ENCODE measurements at regions not wholly inside any gene's neighbourhood (a gene's known extent, or its start where the extent isn't known, plus 50 kb on each side); places are given as distances from the start of the nearest gene placed in this dataset.

DNA sequence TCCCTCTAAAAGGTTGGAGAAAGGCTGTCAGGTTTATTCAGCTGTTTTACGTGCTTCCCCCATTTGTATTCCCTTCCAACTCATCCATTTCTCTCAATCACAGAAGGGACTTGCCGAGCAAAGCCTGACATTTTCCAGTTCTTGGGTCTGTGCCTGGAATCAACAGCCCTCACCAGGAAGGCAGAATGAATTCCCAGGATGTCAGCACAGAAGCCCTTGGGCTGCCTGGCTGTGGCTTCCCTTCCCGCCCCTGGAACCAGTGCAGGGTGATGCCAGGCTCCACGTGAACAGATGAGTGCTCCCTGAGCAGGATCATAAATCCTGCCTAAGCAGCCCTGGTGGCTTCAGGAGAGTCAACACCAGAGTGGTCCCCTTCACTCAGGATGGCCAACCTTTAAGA is 86.1 kb upstream of the CD83 start:
- in situ Hi-C loops (cut with HindIII; ENCODE audit: low pct_unique_long_range_greater_than_20kb, low sequenced_read_pairs): no loop called here
- DNase-seq (ENCODE audit: low read depth in 1 of 2, low spot score in 1 of 2): no peak
- TF ChIP-seq JUND (IDR thresholded peaks at IDR 0.05; ENCODE audit: low read depth): no peak

GRCh38 chr6:14035071-14035847 is 82.3 kb upstream of the CD83 start:
- DNase-seq (ENCODE audit: low read depth in 1 of 2, low spot score in 1 of 2): peak in 1 of 2 experiments; percentile 70
- in situ Hi-C loops (cut with HindIII; ENCODE audit: low pct_unique_long_range_greater_than_20kb, low sequenced_read_pairs): no loop called here

GRCh38 chr6:14035874-14036273 is 81.7 kb upstream of the CD83 start:
- DNase-seq (ENCODE audit: low read depth in 1 of 2, low spot score in 1 of 2): no peak
- TF ChIP-seq JUND (IDR thresholded peaks at IDR 0.05; ENCODE audit: low read depth): no peak
- in situ Hi-C loops (cut with HindIII; ENCODE audit: low pct_unique_long_range_greater_than_20kb, low sequenced_read_pairs): no loop called here

More at GRCh38 chr6:14035071-14035847, 82.3 kb upstream of the CD83 start:
- no peak for TF ChIP-seq JUND (IDR thresholded peaks at IDR 0.05; ENCODE audit: low read depth)

DNA sequence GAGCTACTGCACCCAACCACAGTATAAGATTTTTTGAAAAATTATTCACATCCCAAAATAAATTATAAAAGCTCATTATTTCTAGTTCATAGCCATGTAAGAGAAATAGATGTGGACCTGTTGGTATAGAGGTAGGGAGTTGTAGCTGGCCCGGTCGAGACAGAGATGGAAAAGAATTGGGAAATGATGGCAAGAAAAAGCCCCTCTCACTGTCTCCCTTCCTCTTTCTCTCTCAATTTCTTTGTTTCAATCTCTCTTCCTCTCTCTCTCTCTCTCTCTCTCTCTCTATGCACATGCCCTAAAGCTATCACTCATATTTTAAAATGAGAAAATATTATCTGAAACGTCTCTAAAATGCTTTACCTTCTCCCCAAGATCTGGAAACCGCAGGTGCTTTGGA is 80.7 kb upstream of the CD83 start:
- no peak for DNase-seq (ENCODE audit: low read depth in 1 of 2, low spot score in 1 of 2)
- no peak for TF ChIP-seq JUND (IDR thresholded peaks at IDR 0.05; ENCODE audit: low read depth)
- in situ Hi-C loops (cut with HindIII; ENCODE audit: low pct_unique_long_range_greater_than_20kb, low sequenced_read_pairs): no loop called here

DNA sequence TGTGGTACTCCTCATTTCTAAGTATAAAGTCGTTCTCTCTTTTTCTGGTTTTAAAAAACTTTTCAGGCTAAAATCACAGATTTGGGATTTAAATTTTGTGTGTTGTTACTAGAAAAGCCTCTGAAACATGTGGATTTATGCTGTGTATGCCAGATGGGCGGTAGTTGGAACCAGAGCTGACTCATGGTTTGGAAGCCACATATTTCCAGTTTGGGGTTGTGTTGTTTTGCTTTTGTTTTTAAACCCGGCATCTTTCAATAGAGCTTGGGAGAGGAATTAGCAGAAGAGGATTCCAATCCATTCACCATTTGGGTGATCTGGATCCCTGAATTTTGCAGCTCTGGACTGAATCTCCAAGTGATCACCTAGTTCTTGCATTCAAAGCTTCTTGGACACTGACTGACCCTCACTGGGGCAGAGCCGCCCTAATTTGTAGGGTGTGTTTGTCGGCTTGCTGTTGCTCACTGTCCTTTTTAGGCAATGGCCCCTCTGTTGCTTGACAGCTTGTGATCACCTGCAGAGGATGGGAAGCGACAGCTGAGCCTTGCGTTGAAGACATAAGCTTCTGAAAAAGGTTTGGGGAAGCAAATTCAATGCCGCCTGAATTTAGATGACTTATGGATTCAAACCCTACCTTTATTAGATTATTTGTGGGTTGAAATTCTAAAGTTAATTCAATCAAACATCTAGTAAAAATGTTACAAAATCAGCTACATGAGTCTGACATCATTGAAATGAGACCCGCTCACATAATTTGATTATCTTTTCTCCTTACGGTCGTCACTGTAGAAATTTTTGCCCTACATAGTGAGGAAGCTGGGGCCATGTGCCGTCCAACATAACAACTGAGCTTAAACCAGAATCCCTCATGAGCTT is 79.9 kb upstream of the CD83 start:
- TF ChIP-seq JUND (IDR thresholded peaks at IDR 0.05; ENCODE audit: low read depth): no peak
- in situ Hi-C loops (cut with HindIII; ENCODE audit: low pct_unique_long_range_greater_than_20kb, low sequenced_read_pairs): no loop called here
- DNase-seq (ENCODE audit: low read depth in 1 of 2, low spot score in 1 of 2): no peak

DNA sequence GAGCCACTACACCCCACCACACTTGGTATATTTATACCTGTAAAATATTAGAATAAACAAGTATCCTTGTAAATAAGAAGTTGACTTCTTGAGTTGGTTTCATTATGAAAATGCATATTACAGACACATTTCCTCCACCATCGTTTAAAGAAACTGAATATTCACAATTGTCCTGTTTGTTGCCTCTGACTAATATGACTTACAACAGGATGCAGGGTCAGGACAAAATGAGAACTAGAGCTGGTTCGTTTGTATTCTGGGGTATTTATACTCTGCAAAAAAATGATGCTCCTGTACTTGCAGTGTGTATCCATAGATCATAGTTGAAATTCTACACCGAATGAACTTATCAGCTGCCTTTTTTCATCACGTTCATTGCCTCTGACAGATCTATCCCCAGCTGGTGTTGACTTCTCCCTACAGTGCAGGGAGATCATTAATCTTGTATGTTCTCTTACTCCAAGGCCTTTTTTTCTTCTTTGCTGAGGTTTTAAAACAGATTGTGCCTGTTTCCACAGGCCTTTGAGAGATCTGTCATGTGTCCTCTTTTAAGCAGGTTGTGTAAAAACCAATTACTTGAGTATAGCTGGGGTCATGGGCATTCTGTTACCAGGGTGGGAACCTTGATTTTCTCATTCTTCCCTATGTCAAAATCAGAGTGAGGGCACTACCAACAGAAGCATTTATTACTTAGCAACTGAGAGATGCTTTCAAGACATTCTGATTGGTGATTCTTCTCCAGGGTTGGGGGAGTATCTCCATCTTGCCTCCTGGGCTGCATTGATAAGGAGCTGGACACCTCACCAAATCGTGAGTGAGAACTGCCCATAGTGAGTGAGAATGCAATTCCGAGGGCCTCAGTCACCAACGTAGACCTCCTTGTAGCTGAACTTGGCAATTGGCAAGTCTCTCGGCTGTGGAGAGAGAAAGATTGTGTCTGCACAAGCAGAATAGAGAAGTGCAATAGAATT is 78.8 kb upstream of the CD83 start:
- in situ Hi-C loops (cut with HindIII; ENCODE audit: low pct_unique_long_range_greater_than_20kb, low sequenced_read_pairs): no loop called here
- no peak for TF ChIP-seq JUND (IDR thresholded peaks at IDR 0.05; ENCODE audit: low read depth)
- no peak for DNase-seq (ENCODE audit: low read depth in 1 of 2, low spot score in 1 of 2)

GRCh38 chr6:14040042-14040441 is 77.5 kb upstream of the CD83 start:
- no peak for DNase-seq (ENCODE audit: low read depth in 1 of 2, low spot score in 1 of 2)
- TF ChIP-seq JUND (IDR thresholded peaks at IDR 0.05; ENCODE audit: low read depth): no peak
- in situ Hi-C loops (cut with HindIII; ENCODE audit: low pct_unique_long_range_greater_than_20kb, low sequenced_read_pairs): no loop called here

- no peak for TF ChIP-seq JUND (IDR thresholded peaks at IDR 0.05; ENCODE audit: low read depth)
- peak; percentile 56 to 72 for DNase-seq (ENCODE audit: low read depth in 1 of 2, low spot score in 1 of 2)
- in situ Hi-C loops (cut with HindIII; ENCODE audit: low pct_unique_long_range_greater_than_20kb, low sequenced_read_pairs): no loop called here
These were observed 71.0 kb upstream of the CD83 start for GRCh38 chr6:14046476-14047068.

- in situ Hi-C loops (cut with HindIII; ENCODE audit: low pct_unique_long_range_greater_than_20kb, low sequenced_read_pairs): no loop called here
- TF ChIP-seq JUND (IDR thresholded peaks at IDR 0.05; ENCODE audit: low read depth): no peak
- DNase-seq (ENCODE audit: low read depth in 1 of 2, low spot score in 1 of 2): no peak
These were observed 70.3 kb upstream of the CD83 start for GRCh38 chr6:14047151-14047740.

DNA sequence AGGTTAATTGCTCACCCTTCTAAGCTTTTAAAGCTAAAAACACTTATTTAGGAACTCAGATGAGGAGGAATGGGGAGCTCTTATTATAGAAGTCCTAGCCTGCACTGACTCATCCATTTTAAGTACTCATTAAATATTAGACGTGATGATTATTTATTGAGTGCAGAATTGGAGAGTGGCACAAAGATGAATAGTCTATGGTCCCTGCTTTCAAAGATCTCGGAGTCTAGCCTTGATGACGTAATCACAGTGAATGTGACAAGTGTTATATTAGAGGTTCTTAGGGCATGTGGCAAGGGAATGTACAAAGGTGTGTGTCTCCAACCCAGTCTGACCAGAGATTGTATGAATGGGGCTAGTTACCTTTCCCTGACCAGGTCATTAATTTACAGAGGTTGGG is 68.7 kb upstream of the CD83 start:
- DNase-seq (ENCODE audit: low read depth in 1 of 2, low spot score in 1 of 2): no peak
- in situ Hi-C loops (cut with HindIII; ENCODE audit: low pct_unique_long_range_greater_than_20kb, low sequenced_read_pairs): no loop called here
- no peak for TF ChIP-seq JUND (IDR thresholded peaks at IDR 0.05; ENCODE audit: low read depth)

DNA sequence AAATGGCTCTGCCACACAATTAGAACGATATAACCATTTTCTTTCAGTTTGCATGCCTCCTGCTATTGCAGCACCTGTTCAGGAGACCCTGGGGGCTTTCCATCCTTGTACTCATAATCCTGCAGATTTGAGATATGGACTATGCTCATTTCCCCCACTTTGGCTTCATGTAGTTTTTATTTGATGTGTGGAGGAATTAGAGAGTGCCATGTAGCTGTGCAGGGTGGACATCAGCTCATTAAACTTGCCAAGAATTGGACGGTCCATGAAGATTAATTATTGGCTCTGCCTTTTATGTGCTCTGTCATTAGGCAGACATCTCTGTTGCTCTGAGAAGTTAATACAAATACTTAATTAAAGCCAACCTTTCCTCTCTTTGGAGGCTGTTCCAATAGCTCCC is 66.2 kb upstream of the CD83 start:
- no peak for DNase-seq (ENCODE audit: low read depth in 1 of 2, low spot score in 1 of 2)
- no peak for TF ChIP-seq JUND (IDR thresholded peaks at IDR 0.05; ENCODE audit: low read depth)
- in situ Hi-C loops (cut with HindIII; ENCODE audit: low pct_unique_long_range_greater_than_20kb, low sequenced_read_pairs): no loop called here
